Parathyroid adenoma (tissue), 2 donors: ENCODE measurements at regions not wholly inside any gene's neighbourhood (a gene's known extent, or its start where the extent isn't known, plus 50 kb on each side); places are given as distances from the start of the nearest gene placed in this dataset.

Source experiments
- H2AFZ ChIP-seq: fragments of 300-600 bp; sonication (generic); one replicate; pipeline ENCODE4 v1.7.0; 2017; ENCODE audit warnings: antibody characterized with exemption, mild to moderate bottlenecking
- H3K27ac ChIP-seq: fragments of 300-600 bp; sonication (generic); one replicate; pipeline ENCODE4 v1.7.0; 2017
- H3K27me3 ChIP-seq: fragments of 300-600 bp; sonication (generic); one replicate; pipeline ENCODE4 v1.7.0; 2017; ENCODE audit warnings: low read length; ENCODE audit not compliant: control insufficient read depth, insufficient read depth
- H3K36me3 ChIP-seq: fragments of 300-600 bp; sonication (generic); one replicate; pipeline ENCODE4 v1.7.0; 2017; ENCODE audit warnings: low read length; ENCODE audit not compliant: control insufficient read depth, insufficient read depth
- H3K4me1 ChIP-seq: fragments of 300-600 bp; sonication (generic); one replicate; pipeline ENCODE4 v1.7.0; 2017; ENCODE audit warnings: control low read depth
- H3K4me2 ChIP-seq: fragments of 300-600 bp; sonication (generic); one replicate; pipeline ENCODE4 v1.7.0; 2017; ENCODE audit warnings: low read length
- H3K4me3 ChIP-seq: fragments of 300-600 bp; sonication (generic); one replicate; pipeline ENCODE4 v1.7.0; 2017; ENCODE audit warnings: low read depth, low read length
- H3K79me2 ChIP-seq: fragments of 300-600 bp; sonication (generic); one replicate; pipeline ENCODE4 v1.7.0; 2017; ENCODE audit warnings: control low read depth
- H3K9ac ChIP-seq: fragments of 300-600 bp; sonication (generic); one replicate; pipeline ENCODE4 v1.7.0; 2017; ENCODE audit warnings: mild to moderate bottlenecking
- H3K9me3 ChIP-seq: fragments of 300-600 bp; sonication (generic); one replicate; pipeline ENCODE4 v1.7.0; 2017; ENCODE audit warnings: low read length; ENCODE audit not compliant: control insufficient read depth
- CTCF ChIP-seq: fragments of 300-600 bp; sonication (generic); IDR thresholded peaks from one replicate; pipeline ENCODE4 v1.7.0; 2017; ENCODE audit warnings: antibody characterized with exemption, mild to moderate bottlenecking
- donor health status: primary hyperparathyroidism.

- Histone ChIP-seq H3K4me2 (peak overlapping the region; percentile 55), H2AFZ (no peak overlapping the region), H3K36me3 (no peaks in the 10 kb centered on the region), H3K4me3 (no peak overlapping the region), H3K27ac (no peak overlapping the region), H3K79me2 (no peaks in the 10 kb centered on the region), H3K4me1 (no peaks in the 10 kb centered on the region), H3K9me3 (no peaks in the 10 kb centered on the region), H3K9ac (no peak overlapping the region), H3K27me3 (no peaks in the 10 kb centered on the region)
- no peak for TF ChIP-seq CTCF
Measured at GRCh38 chr10:131726076-131726880, 174.5 kb upstream of the PPP2R2D start.

GRCh38 chr10:131726967-131727366, 173.8 kb upstream of the PPP2R2D start:
- no peaks in the 10 kb centered on the region for H3K4me1 ChIP-seq
- H3K79me2 ChIP-seq: no peaks in the 10 kb centered on the region
- H3K27me3 ChIP-seq: no peaks in the 10 kb centered on the region
- H3K9ac ChIP-seq: no peak overlapping the region
- no peak overlapping the region for H3K4me3 ChIP-seq
- no peak overlapping the region for H3K27ac ChIP-seq
- no peak overlapping the region for H2AFZ ChIP-seq
- H3K4me2 ChIP-seq: no peak overlapping the region
- H3K9me3 ChIP-seq: no peaks in the 10 kb centered on the region
- TF ChIP-seq CTCF: no peak
- H3K36me3 ChIP-seq: no peaks in the 10 kb centered on the region

- no peak overlapping the region for H3K9ac ChIP-seq
- H2AFZ ChIP-seq: no peak overlapping the region
- H3K27me3 ChIP-seq: no peaks in the 10 kb centered on the region
Measured at GRCh38 chr10:131727560-131727959, 173.2 kb upstream of the PPP2R2D start.

DNA sequence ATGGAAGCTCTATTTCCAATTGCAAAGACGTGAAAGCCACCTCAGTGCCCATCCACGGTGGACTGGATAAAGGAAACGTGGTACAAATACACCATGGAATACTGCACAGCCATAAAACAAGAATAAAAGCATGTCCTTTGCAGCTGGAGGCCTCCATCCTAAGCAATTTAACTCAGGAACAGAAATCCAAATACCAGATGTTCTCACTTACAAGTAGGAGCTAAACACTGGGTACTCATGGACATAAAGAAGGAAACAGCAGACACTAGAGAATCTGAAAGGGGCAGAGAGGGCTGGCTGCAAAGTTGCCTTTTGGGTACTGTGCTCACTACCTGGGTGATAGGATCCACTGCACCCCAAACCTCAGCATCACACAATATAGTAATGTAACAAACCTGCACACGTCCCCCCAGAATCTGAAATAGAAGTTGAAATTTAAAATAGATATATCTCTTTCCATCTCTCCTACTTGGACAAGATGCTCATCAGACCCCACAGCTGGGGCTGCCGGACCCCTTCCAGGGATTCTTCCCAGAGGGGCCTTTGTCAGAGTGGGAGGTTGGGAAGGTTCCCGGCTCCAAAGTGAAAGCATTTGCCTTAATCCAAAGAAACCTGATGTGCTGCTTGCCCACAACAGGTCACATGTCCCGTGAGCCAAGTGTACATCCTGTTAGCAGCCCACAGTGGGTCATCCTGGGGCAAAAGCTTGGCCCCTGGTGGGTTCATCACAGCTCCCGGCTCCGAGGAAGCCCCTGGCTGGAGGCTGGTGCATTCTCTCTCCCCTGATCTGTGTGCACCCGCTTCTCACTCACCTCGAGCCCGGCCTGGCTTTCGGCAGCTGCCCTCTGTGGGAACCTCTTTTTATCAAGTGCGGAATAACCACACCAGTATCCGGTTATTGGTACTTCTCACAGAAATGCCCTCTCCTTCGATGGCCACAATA, 172.3 kb upstream of the PPP2R2D start:
- Histone ChIP-seq H3K27me3 (no peaks in the 10 kb centered on the region), H3K4me3 (no peak overlapping the region), H3K4me1 (no peaks in the 10 kb centered on the region), H2AFZ (no peak overlapping the region), H3K9ac (no peak overlapping the region), H3K9me3 (no peaks in the 10 kb centered on the region), H3K79me2 (no peaks in the 10 kb centered on the region), H3K4me2 (no peak overlapping the region), H3K27ac (no peak overlapping the region), H3K36me3 (no peaks in the 10 kb centered on the region)
- TF ChIP-seq CTCF: no peak

More at GRCh38 chr10:131727560-131727959, 173.2 kb upstream of the PPP2R2D start:
- Histone ChIP-seq H3K36me3 (no peaks in the 10 kb centered on the region), H3K9me3 (no peaks in the 10 kb centered on the region), H3K4me1 (no peaks in the 10 kb centered on the region), H3K4me3 (no peak overlapping the region), H3K79me2 (no peaks in the 10 kb centered on the region), H3K4me2 (no peak overlapping the region), H3K27ac (no peak overlapping the region)
- no peak for TF ChIP-seq CTCF
